Right lung (tissue), 2 donors: ENCODE measurements at regions not wholly inside any gene's neighbourhood (a gene's known extent, or its start where the extent isn't known, plus 50 kb on each side); places are given as distances from the start of the nearest gene placed in this dataset.
"Not testable (repeated sequence)": the region's sequence is repeated elsewhere in the genome, so short reads cannot be mapped to it uniquely, and the experiment has no call there.

Experiments
- DNase-seq, 2 donors: peaks; one replicate each; pipeline ENCODE4 v3.0.0-alpha.2; 2013

DNA sequence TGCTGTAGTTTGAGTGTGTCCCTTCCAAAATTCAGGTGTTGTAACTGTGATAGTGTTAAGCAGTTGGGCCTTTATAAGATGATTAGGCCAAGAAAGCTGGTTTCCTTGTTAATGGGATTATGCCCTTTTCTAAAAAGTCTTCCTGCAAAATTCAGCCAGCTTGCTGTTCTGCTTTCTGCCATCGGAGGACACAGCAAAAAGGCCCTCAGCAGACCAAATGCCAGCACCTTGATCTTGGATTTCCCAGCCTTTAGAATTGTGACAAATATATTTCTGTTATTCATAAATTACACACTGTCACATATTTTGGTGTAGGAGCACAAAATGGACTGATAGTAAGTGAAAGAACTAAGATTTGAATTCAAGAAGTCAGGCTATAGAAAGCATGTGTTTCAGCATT, 203.2 kb downstream of the IZUMO3 start:
- no peak for DNase-seq

DNA sequence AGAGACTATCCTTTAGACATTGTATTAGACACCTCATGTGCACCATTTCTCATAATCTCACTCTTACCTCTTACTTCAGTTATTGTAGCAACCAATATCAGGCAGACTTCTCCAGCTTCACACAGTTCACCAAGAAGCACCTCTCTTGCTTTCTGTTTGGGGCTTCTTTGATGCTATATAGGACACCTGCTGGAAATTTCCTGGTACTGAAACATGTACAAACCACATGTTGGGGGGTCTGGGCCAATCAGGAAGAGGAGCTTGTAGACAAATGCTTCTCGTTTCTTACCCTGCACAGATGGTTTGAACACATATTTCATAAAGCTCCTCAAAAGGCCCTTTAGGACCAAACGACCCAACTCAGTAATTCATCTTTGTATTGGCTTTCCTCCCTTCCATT, 212.1 kb downstream of the IZUMO3 start:
- DNase-seq, result no peak

DNA sequence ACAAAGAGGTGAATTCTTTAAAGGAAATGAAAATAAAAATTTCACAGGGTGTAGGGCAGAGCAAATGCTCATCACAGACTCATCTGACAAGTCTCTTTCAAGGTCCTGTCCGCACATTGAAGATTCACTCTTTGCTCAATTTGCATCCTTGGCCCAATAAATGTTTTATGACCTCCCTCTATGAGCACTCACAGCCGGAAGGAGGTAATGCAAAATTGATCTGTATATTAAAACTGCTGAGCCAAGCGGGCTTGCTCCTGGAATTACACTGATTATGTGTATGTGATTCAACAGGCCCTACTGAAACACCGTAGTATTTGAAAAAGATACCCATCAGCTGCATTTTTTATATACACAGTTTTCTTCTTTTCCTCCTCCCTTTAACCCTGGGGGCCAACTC, 246.8 kb downstream of the IZUMO3 start:
- no peak for DNase-seq

DNA sequence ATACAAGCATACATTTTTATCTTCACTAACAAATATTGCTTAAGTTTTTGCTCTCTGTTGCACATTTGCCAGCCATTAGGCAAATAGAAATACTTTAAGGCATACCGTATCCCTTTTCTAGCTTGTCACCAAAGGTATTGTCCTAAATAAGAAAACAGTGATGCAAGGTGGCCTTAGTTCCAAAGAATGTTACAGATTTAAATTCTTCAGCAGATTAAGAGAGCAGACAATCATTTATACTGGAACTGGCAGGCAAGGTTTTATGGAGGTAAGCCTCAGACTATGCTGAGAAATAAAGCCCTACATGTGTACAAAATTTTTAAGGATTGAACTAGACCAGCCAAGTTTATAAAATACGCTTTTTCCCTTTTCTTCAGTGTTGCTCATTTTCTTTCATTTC, 247.8 kb downstream of the IZUMO3 start:
- DNase-seq, result no peak

DNA sequence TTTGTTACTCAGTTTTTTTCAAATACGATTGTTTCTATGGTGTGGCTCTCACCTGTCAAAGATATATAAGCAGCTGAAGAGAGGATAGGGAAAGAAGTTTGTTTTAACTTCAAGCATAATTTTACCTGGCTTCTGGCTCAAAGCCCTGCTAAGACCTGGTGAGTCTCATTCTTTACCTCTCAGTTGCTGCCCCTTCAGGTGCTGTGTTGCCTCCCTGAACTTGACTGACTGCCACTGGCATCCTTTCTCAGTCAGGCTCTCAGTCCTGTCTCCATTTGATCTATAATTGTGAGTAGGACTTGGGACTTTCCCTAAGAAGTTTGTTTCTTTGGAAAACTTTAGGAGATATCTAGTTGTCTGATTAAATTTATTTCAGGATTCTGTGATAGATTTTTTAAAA, 249.6 kb downstream of the IZUMO3 start:
- DNase-seq, result no peak

DNA sequence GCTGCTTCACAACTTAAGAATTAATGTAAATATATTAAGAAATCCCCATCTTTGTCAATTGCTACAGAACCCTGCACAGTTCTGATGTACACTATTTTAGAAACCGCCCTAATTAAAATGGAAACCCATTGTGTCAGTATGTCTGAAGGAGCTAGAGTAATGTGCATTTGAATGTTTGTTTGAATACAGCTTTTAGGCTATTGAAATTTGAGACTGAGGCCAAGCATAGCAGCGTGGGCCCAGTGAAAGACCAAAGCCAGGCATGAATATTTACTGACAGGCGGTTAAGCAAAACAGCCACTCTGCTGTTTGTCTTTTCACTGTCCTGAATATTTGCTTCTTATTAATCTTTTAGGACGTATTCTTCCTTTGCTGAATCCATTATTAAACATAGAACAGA, 252.3 kb downstream of the IZUMO3 start:
- DNase-seq, result no peak

DNA sequence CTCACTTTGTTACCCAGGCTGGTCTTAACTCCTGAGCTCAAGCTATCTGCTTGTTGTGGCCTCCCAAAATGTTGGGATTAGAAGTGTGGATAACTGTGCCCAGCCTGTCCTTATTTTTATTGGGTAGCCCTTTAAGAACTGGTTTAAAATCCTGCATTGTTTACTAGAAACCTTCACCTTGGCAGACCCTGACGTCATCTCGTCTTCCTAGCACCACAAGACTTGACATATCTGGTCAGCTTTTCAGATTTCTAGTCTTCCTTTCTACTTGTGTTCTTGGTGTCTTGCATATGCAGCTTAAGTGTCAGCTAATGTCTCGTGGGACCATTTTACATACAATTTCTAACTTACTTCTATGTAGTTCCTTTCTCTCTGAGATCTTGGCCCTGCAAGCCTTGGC, 258.9 kb downstream of the IZUMO3 start:
- DNase-seq, result no peak

DNA sequence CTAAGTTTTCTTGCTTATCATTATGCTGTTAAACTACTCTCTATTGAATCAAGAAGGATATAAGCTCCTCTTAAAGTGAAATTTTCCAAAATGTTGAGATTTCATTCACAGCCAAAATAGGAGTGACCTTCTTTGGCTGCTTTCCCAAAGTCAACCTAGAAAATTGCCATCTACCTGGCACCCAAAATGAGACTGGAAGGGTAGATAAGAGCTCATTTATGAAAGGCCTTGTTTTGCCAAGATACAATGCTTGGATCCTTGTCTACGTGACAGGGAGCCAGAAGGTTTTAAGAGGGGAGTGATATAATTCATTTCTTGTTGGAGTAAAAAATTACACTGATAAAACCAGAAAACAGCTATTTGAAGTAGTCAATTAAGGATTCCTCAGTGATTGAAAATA, 287.1 kb downstream of the IZUMO3 start:
- DNase-seq, result no peak

DNA sequence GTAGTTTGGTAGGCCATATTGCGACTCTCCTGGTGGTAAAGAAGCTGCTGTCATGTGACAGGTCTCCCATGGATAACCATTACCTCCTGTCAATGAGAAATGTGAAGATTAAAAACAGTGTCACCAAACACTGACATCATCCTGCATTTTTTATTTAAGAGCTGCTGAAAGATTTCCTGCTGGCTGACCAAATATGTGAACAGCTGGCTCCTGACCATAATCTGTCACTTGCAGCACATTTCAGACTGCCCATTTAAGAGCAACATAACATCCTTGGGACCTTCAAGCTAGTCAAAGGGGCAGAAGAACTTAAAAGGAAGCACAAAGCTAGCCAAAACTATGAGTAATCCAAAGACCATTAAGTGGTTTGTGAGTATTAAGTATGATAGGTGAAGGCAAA, 288.0 kb downstream of the IZUMO3 start:
- DNase-seq, result no peak

DNA sequence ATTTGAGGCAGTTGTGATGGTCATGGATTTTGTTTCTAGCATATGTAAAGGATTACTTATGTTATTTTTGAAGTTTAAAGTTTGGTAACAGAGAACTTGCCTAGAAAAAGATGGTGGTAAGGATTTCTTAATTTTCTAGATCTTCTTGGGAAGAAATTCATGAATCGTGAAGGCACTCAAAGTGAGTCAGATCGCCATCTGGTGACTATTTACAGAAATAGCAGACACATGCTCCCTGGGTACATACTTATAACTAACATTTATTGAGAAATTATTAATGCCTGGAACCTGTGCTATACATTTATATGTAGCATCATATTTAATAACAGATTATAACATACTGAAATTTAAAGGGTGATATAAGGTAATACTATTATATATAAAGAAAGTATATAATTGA, 299.7 kb downstream of the IZUMO3 start:
- no peak for DNase-seq

DNA sequence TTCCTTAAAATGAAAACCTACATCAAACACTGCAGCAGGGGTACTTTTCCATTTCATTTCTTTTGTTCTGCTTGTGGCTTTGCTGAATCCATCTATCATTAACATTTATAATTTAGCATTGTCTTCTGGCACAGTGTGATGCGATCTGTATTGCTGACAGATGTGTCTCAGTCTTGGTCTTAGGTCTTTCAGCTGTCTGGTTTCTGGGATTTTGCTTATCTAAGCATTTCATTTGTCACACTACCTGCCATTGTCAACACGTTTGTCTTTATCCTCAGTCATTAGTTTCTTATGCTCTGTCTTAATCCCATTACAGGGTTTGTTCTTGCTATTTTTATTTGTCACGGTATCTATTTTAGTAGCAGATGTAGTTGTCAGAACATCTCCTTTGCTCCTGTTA, 303.1 kb downstream of the IZUMO3 start:
- no peak for DNase-seq

DNA sequence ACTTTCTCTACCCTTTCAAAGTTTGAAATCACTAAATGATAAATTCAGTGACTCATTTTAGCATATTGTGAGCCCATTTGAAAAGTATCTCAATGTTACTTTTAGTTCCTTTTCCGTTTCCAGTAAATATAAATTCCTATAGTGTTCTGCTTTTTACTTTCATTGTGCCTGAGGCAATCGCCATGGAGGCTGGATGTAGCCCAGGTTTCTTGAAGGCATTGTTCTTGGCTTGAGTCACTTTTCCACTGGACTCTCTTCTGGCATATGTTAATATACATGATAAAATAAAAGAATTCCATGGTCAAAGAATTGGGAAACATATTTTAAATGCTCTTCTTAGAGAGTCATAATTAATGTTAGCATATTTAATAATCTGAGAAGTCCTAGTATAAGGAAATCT, 327.0 kb downstream of the IZUMO3 start:
- DNase-seq, result no peak

DNA sequence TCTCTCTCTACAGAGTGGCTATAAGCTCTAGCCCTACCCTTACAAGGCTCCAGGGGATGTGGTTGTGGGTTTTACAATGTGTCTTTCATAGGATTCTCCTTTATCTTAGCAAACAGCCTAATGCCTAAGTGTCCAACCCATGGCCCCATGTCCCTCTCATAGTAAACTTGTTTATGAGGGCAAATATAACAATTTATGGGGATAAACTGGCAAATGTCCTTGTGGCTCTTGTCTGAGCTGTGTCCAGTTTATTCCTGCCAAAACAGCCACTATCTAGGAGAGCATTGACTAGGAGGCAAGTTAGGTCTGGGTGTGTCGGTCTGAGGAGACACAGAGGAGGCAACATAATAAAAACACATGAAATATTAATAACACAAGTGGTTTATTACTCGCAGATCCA, 335.1 kb downstream of the IZUMO3 start:
- DNase-seq, result no peak

DNA sequence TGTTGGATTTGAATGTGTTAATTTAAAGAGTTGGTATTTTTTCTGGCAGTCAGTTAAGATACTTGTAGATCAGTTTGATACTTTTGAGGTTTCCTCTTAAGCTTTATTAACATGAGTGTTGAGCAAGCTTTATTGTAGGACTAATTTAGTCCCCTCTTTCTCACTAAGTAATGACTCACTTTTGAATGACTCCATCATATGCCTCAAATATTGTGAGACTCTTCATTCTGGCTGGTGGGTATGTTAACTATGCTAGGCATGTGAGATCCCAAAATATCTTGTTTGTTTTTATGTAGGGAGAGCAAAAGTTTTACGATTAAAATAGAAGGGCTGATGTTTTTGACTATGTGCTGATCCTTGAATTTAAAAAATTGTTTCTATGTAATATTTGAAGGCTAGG, 355.7 kb downstream of the IZUMO3 start:
- no peak for DNase-seq

DNA sequence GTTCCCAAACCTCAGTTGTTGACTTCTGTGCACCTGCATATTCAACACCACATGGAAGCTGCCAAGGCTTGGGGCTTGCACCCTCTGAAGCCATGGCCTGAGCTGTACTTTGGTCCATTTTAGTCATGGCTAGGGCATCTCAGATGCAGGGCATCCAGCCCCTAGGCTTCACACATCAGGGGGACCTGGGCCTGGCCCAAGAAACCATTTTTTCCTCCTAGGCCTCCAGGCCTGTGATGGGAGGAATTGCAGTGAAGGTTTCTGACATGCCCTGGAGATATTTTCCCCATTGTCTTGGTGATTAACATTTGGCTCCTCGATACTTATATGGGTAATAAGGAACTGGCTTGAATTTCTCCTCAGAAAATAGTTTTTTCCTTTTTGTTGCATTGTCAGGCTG, 354.5 kb upstream of the ELAVL2 start:
- DNase-seq, result not testable (repeated sequence)

DNA sequence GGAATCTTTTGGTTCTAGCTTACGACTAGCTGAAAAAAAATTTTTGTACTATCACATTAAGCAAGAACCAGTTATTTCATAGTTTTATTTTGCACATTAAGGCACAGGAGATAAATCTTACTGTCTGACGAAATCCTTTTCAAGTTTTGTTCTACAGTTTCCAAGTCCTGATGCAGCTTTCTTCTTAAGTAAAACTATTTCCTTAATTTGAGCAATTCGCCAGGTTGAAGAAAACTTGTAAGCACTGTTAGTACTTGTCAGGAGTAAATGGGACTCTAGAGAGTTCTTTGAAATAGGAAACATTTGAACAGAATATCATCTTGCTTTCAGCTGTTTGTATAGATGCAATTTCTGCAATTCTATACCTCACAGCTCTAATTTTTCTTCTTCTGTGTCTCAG, 318.8 kb upstream of the ELAVL2 start:
- DNase-seq, result no peak

DNA sequence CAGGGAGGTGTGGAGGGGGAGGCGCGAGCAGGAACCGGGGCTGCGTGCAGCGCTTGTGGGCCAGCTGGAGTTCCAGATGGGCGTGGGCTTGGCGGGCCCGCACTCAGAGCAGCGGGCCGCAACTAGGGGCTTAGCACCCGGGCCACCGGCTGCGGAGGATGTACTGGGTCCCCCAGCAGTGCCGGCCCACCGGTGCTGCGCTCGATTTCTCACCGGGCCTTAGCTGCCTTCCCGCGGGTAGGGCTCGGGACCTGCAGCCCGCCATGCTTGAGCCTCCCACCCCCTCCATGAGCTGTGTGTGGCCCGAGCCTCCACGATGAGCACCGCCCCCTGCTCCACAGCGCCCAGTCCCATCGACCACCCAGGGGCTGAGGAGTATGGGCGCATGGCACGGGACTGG, 309.0 kb upstream of the ELAVL2 start:
- not testable (repeated sequence) for DNase-seq

DNA sequence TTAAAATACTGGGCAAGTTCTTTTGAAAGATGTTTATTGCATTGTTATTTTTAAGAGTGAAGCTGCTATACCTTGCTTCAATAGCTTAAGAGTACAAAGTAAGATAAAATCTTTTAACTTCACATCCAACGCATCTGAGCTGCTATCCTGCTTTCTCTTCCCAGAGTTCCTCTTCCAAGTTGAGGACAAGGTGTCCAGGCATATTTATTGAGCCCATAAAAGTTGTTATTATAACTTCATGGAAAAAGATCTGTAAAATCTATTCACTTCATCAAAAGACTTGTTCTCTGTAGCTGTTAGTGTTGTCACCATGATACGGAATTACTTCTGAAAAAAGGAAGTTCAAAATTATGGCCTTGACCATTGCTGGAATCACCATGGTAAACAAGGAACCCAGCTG, 306.2 kb upstream of the ELAVL2 start:
- no peak for DNase-seq

DNA sequence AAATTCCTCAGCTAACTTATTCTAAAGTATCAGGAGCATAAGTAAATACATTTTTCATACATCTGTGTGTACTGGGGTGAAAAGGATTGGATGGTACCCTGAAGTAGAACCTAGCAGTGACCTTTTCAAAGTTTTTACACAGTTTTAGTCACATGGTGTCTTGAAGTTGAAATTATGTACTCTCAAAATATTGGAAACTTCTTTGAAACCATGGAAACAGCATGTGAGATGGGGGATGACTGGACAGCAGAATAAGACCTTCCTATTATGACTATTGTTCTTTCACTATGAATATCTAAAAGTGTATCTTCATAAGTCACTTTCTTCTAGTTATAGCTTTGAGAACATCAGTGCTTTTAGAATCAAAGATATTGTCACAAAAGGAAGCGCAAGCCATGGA, 301.5 kb upstream of the ELAVL2 start:
- DNase-seq, result no peak

DNA sequence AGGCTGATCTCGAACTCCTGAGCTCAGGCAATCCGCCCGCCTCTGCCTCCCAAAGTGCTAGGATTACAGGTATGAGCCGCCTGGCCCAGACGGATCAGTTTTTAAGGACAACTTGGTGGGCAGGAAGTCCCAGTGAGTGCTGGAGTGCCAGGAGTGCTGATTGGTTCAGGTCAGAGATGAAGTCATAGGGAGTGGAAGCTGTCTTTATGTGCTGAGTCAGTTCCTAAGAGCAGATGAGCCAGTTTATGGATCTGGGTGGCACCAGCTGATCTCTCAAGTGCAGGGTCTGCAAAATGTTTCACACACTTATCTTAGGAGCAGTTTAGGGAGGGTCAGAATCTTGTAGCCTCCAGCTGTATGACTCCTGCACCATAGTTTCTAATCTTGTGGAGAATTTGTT, 292.1 kb upstream of the ELAVL2 start:
- no peak for DNase-seq

DNA sequence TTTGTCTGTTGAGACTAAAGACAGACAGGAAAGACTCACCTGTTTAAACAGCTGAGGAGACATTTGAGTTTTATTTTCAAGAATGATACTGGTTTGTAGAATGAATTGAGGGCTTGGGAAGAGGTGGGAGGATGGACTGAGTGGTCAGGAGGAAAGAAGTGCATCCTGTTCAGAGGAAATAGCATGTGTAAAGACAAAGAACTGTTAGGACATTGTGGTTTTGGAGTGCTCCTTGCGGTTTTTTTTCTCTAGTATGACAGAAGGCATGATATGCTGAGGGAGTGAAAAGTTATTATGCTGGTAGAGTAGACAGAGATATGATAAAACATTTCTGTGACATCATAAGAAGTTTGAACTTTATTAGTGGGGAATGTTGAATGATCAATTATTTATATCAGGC, 270.7 kb upstream of the ELAVL2 start:
- DNase-seq, result no peak

DNA sequence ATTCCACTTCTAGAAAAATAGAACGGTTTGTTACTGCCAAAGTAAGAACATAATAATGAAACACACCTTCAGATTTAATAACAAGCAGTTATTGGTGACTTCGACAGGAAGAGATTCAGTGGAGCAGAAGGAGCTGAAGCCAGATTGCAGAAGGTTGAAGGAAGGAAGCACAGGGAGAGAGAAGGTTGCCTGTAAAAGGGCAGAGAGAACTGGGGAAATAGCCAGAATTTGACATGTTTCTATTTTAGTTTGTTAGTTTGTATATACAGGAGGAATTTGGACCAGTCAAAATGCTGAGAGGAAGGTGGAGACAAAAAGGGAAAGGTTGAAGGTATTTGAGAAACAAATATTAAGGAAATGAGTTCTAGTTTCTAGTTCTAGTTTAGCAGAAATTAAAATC, 269.2 kb upstream of the ELAVL2 start:
- no peak for DNase-seq

DNA sequence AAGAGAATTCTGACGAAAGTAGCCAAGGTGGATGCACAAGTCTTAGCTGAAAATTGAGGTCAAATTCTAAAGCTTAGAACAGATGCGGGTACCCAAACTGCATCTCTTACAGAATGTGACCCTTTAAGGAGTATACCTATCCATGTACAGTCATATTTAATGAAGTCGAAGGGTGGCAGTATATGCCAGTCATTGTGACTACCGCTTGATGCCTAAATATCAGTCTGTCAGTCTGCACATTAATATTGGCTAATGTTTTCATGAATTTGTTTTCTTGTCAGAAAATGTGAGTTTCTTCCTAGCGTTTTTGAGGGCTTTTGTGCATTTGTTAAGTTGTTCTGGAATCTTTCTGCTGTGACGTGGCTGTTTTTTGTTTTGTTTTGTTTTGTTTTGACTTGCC, 264.5 kb upstream of the ELAVL2 start:
- no peak for DNase-seq

DNA sequence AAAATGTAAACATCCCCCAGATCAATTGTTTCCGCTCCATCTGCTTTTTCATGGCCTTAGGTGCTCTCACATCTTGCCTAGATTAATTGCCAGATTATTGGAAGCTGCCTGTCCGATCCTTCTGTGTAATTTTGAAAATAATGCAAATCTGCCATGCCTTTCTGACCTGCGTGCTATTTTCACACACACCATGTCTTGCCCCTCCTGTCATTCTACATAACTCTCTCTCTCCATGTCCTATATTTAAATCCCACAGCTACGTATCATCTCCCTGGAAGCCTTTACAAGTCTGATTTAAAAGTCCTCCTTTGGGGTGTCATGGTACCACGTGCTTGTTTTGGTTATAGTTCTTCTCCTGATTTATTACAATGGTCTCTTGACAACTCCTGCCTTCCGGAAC, 247.6 kb upstream of the ELAVL2 start:
- DNase-seq, result no peak

DNA sequence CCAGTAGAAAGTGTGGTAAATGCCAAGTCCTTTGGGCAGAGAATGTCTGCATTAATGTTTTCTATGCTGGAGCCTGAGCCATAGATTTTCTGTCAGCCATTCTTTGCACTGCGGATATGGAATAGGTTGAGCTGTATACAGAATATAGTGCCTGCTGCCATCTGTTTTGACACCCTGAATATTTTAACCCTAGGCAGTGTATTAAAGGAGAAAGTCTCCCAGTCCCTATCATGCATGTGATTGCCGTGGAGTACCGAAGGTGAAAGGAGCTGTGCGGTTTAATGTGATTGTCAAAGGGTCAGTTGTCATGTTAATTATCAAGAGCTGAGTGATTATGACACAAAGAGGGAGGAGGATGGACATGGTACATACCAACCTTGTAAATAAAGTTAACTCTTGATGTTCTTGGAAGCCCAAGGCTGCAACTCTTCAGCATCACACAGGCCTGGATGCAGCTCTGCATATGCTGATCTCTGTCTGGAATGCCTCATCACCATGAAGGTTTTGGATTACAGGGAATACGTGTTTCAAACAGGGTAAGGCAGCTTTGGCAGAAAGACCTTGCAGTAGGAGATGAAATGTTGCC, 247.1 kb upstream of the ELAVL2 start:
- no peak for DNase-seq
